ENCODE measurements at regions not wholly inside any gene's neighbourhood (a gene's known extent, or its start where the extent isn't known, plus 50 kb on each side); places are given as distances from the start of the nearest gene placed in this dataset.

GRCh38 chr5:164027738-164028137 lies 522.3 kb downstream of the MAT2B start:
- DNase-seq (ENCODE audit: low read depth): no peak

- DNase-seq (ENCODE audit: low read depth): no peak
Measured at GRCh38 chr5:164038128-164038783, 532.8 kb downstream of the MAT2B start.

DNA sequence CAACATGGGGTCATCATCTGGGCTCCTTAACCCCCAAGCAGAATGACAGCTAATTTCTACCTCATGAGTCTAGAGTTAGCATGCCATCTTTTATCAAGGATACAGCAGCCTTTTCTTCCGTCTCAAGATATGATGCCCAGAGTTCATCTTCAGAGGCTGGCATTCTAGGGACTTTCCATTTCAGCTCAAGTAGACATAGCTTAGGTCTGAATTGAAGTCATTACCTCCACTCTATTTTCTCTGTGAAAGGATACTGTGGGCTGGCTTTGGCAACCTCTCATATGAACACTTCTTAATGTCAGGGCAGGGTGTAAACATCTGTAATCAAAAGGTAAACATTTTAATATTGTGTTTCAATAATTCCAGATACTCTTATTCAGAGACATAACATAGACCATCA lies 535.7 kb downstream of the MAT2B start:
- no peak for DNase-seq (ENCODE audit: low read depth)

DNA sequence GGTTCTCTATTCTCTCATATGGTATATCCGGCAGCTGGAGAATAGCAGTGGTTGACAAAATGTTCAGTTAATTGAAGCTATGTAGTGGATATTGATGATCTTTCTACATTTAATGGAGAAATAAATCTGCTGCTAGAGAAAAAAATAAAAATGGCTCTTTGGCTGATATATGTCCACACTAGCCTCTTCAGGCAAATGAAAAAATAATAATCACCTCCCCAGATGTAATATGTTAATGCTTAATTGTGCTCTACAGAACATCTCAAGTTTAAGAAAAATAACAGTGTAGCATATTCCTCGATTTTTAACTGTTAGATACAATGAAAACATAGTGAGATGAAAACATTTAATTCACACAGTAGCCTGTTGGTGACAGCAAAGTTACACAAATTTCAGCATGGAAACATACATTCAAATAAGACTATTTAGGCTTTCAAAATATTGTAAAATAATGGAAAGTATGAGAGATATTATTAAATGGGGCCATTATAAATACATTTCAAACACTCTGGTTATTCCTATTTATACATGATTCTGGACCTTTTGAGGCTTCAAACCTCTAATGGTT lies 543.0 kb downstream of the MAT2B start:
- no peak for DNase-seq (ENCODE audit: low read depth)

- no peak for DNase-seq (ENCODE audit: low read depth)
Measured at GRCh38 chr5:164051745-164052144, 546.3 kb downstream of the MAT2B start.

DNA sequence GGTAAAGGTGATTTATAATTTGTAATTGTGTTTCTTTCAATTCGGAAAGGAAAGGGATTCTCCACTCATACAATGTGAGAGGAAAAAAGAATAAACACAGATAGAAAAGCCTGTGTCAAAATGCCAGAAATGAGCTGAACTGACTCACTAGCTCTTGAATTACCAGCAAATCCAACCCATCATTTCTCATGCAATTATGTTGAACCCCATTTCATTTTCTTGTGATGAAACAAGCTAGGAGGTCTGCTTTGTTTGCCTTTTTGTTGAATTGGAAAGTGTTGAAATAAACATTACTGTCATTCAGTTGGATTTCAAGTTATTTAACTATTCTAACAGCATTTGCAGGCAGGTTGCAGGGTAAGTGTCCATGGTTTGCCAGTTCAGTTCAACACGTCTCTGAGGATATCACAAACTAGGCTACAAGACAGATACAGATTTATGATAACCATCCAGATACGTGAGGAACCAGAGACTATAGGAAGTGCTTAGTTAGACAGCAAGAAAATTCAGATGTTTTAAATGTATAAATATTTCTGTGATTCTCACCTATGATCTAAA lies 547.2 kb downstream of the MAT2B start:
- DNase-seq (ENCODE audit: low read depth): no peak

DNA sequence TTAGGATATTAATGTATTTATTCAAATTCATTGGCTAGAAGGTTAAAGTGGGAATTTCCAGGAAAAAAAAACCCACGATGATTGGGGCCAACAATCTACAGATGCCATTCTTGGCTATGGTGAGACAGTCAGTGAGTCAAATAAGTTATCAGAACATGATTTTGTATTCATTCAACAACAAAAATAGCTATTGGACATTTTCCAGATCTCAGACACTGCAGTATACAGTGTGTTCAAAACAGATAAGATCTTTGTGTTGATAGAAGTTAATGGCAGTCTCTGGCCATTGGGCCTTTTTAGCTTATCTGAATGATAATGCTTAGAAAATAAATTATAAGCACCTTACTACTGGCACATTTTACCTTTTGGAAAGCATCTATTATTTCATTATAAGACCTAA lies 547.7 kb downstream of the MAT2B start:
- no peak for DNase-seq (ENCODE audit: low read depth)

DNA sequence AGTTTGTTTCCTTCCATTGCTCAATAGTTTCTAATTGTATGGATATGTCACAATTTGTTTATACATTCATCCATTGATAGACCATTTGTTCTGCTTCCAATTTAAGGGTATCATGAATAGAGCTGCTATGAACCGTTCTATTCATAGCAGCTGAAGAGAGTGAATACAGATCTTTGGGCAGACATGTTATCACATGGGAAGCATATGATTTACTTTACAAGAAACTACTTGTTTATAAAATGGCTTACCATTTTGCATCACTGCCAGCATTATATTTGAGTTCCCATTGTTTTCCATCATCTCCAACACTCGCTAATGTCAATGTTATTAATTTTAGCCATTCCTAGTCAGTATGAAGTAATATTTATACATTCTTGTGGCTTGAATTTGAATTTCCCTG lies 549.0 kb downstream of the MAT2B start:
- no peak for DNase-seq (ENCODE audit: low read depth)

DNA sequence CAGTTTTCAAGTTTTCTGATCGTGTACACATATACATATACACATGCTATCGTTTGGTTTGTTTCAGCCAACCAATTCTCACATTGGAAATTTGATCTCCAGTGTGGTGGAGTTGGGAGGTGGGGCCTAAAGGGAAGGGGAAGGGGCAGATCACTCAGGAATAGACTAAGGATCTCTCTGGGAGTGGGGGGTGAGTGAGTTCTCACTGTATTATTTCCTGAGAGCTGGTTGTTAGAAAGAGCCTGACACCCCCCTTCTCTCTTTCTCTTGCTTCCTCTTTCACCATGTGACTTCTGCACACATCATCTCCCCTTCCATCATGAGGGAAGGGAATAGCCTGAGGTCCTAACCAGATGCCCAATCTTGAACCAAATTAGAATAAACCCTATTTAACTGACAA lies 551.7 kb downstream of the MAT2B start:
- DNase-seq (ENCODE audit: low read depth): no peak

DNA sequence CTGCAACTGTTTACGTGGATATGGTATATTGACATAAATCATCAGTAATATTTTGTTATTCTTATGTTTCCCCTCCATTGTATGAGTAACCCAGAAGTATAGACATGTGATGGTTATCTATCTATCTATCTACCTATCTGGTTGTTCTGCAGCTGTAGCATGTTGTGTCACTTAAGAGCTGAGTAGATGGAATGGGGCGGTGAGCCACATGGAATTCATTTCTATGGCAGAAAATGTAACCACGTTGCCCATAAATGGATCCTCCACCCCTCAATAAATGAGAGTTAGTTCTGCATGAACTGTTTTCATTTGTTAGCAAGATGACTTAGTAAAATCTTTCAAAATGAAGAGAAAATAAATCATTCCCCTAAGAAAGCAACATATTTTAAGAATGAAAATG lies 553.2 kb downstream of the MAT2B start:
- no peak for DNase-seq (ENCODE audit: low read depth)

GRCh38 chr5:164059471-164059870 lies 554.1 kb downstream of the MAT2B start:
- no peak for DNase-seq (ENCODE audit: low read depth)

- no peak for DNase-seq (ENCODE audit: low read depth)
Measured at GRCh38 chr5:164060786-164061355, 555.5 kb downstream of the MAT2B start.

- DNase-seq (ENCODE audit: low read depth): no peak
Measured at GRCh38 chr5:164062304-164062703, 556.9 kb downstream of the MAT2B start.

- no peak for DNase-seq (ENCODE audit: low read depth)
Measured at GRCh38 chr5:164065266-164065665, 559.8 kb downstream of the MAT2B start.

- no peak for DNase-seq (ENCODE audit: low read depth)
Measured at GRCh38 chr5:164071671-164072070, 566.3 kb downstream of the MAT2B start.

DNA sequence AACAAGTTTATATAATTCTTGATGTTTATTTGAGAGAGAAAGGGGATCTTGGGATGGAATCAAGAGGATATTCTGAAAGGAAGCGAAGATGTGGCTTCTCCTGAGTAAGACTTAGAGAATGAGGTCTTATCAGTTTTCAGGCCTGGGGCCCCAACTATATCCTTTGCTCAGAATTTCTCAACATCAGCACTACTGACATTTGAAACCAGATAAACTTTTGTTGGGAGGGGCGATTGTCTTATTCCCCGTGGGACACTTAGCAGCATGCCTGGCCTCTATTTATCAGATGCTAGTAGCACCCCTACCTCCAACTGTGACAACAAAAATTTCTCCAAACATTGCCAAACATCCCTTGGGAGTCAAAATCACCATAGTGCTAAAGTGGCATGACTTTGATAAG lies 567.7 kb downstream of the MAT2B start:
- DNase-seq (ENCODE audit: low read depth): no peak

GRCh38 chr5:164076556-164076955 lies 571.1 kb downstream of the MAT2B start:
- no peak for DNase-seq (ENCODE audit: low read depth)

DNA sequence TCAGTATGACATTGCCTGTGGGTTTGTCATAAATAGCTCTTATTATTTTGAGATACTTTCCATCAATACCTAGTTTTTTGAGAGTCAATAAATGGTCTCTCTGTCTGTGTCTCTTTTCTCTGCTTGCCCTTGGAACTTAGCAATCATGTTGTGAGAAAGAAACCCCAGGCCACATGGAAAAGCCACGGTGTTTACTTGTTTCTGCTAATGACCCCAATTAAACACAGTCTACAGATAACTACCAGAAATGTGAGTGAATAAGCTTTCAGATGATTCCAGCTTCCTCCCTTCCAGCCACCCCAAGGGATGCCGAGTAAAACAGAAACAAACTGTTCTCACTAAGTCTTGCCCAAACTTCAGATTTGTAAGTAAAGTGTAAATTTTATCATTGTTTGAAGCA lies 584.9 kb downstream of the MAT2B start:
- no peak for DNase-seq (ENCODE audit: low read depth)

DNA sequence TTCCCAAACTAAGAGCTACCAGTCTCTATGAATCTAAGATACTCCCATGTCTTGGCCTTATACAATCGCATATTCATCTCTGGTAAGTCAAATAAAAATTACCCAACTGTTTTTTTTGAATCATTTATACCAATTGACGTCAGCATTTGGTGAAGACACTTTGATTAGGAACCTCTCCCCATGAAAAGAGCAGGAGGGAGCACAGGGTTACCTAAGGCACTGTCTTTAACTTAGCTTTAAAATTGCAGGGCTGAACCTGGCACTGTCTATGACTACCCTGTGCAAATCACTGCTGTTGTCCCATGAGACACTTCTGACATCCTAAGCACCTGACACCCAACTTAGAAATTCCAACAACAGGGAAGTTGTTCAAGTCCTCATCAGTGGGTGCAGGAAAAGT lies 586.4 kb downstream of the MAT2B start:
- no peak for DNase-seq (ENCODE audit: low read depth)

GRCh38 chr5:164094291-164094690 lies 588.9 kb downstream of the MAT2B start:
- DNase-seq (ENCODE audit: low read depth): no peak

- no peak for DNase-seq (ENCODE audit: low read depth)
Measured at GRCh38 chr5:164097749-164098148, 592.3 kb downstream of the MAT2B start.

DNA sequence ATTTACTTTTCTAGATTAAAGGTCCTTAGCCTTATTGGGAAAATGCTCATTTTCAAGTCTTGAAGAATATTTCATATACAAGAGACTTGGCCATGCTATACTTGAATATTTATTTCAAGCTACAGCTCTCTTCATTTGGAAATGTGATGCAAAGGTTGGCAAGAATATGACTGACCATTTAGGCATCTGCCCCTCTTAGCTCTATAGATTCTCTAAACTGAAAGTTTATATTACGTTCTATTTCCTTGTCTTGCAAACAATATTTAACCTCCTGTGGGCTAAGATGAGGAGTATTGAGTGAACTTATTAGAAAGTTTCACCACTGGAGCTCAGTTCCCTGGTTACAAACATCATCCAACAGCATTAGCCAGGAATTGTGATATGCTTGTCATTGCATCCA lies 593.1 kb downstream of the MAT2B start:
- DNase-seq (ENCODE audit: low read depth): no peak

- DNase-seq (ENCODE audit: low read depth): no peak
Measured at GRCh38 chr5:164098979-164099378, 593.6 kb downstream of the MAT2B start.

- no peak for DNase-seq (ENCODE audit: low read depth)
Measured at GRCh38 chr5:164115420-164115819, 610.0 kb downstream of the MAT2B start.
